Adrenal gland (tissue), 5 donors: ENCODE measurements at regions not wholly inside any gene's neighbourhood (a gene's known extent, or its start where the extent isn't known, plus 50 kb on each side); places are given as distances from the start of the nearest gene placed in this dataset.
"Not testable (repeated sequence)": the region's sequence is repeated elsewhere in the genome, so short reads cannot be mapped to it uniquely, and the experiment has no call there.

Experiments
- CTCF ChIP-seq, 6 experiments: fragments of 450-650 bp in 4 of 6; fragments of 200-600 bp in 2 of 6; sonication (generic) in 1 of 6; IDR thresholded peaks; 1 replicate in 5 of 6; 2 replicates in 1 of 6; pipeline versions ENCODE4 v1.5.1 to v1.8.0; 2016 to 2021; ENCODE audit warnings: antibody characterized with exemption in 6 of 6, mild to moderate bottlenecking in 2 of 6, moderate library complexity in 1 of 6
- POLR2A ChIP-seq, 2 donors: fragments of 450-650 bp; IDR thresholded peaks; one replicate each; pipeline ENCODE4 v1.6.1; 2017; ENCODE audit warnings: antibody characterized with exemption in 2 of 2, mild to moderate bottlenecking in 2 of 2, moderate library complexity in 1 of 2
- donor health status: DM: no; HTN: no; CAD: no.

- not testable (repeated sequence) for TF ChIP-seq CTCF, POLR2A (IDR thresholded peaks at IDR 0.05)
Observed at GRCh38 chr5:154669913-154670312, 85.3 kb upstream of the LARP1 start.
